WERI-Rb-1 (cell line): ENCODE measurements at regions not wholly inside any gene's neighbourhood (a gene's known extent, or its start where the extent isn't known, plus 50 kb on each side); places are given as distances from the start of the nearest gene placed in this dataset.
A peak's percentile ranks its signal among the peaks of the same experiment; 100 is the strongest.

Source experiments
- DNase-seq: peaks from one replicate; pipeline ENCODE4 v3.0.0-alpha.2; 2020
- H3K27ac ChIP-seq: fragments of 250-450 bp; sonication (Bioruptor Pico); 2 replicates; pipeline ENCODE4 v1.5.1; 2020; ENCODE audit warnings: mild to moderate bottlenecking, moderate library complexity
- H3K27me3 ChIP-seq: fragments of 250-450 bp; sonication (Bioruptor Pico); 2 replicates; pipeline ENCODE4 v1.5.1; 2021; ENCODE audit warnings: mild to moderate bottlenecking, low read depth, moderate library complexity; ENCODE audit not compliant: insufficient read depth, severe bottlenecking
- H3K36me3 ChIP-seq: fragments of 250-450 bp; sonication (Bioruptor Pico); 2 replicates; pipeline ENCODE4 v1.5.1; 2020; ENCODE audit warnings: mild to moderate bottlenecking, moderate library complexity
- H3K4me3 ChIP-seq: 2 replicates; pipeline ENCODE4 v1.5.1; 2011; ENCODE audit warnings: low read depth, mild to moderate bottlenecking, control low read depth, low read length
- H3K9me3 ChIP-seq: fragments of 250-450 bp; sonication (Bioruptor Pico); 2 replicates; pipeline ENCODE4 v1.5.1; 2021; ENCODE audit warnings: mild to moderate bottlenecking, moderate library complexity; ENCODE audit not compliant: severe bottlenecking
- TF ChIP-seq, protein P1 (sequence below): IDR thresholded peaks from 2 replicates; pipeline ENCODE4 v1.5.1; 2011; ENCODE audit warnings: low read depth, mild to moderate bottlenecking, control low read depth, inconsistent platforms, low read length

DNA sequence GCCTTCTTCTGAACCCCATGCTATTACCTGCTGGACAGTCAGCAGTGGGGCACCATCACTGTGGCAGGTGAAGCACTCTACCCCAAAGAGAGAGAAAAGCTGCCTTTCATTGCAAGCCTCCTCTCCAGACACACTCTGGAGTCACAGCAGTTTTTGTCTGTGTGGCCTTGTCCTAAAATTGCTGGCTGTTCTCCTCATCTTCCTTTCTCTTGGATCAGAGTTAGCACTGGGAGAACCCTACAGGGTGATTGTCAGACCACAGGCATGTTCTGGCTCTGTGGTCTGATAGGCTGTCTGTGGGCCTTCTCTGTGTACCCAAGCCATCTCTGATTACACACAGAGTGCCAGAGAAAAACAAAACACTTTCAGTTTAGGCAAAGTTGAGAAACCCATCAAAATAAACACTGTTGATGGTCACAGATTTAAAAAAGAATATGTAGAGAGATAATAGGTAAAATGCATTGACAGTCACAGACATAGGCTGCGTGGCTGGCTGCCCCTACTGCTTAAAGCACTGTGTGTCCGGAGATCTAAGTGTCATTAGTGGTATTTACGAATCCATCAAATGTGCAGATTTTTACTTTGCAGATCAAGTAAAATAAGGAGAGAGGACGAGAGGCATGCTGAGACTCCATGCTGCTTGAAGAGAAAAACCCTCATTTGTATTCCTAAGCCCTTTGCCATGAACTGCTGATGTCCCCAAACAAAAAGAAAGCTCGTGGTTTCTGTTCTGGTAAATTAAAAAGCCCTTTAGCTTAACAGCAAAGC is 689.9 kb downstream of the TUSC7 start:
- peak overlapping the region; percentile 14; the same call in 1 of the 2 replicates for H3K27ac ChIP-seq
- H3K27me3 ChIP-seq = peaks cover 5% of the 10 kb centered on the region
- H3K36me3 ChIP-seq = no peaks in the 10 kb centered on the region
- H3K4me3 ChIP-seq = peak overlapping the region; percentile 22
- no peak for DNase-seq
- TF ChIP-seq, protein P1, sequence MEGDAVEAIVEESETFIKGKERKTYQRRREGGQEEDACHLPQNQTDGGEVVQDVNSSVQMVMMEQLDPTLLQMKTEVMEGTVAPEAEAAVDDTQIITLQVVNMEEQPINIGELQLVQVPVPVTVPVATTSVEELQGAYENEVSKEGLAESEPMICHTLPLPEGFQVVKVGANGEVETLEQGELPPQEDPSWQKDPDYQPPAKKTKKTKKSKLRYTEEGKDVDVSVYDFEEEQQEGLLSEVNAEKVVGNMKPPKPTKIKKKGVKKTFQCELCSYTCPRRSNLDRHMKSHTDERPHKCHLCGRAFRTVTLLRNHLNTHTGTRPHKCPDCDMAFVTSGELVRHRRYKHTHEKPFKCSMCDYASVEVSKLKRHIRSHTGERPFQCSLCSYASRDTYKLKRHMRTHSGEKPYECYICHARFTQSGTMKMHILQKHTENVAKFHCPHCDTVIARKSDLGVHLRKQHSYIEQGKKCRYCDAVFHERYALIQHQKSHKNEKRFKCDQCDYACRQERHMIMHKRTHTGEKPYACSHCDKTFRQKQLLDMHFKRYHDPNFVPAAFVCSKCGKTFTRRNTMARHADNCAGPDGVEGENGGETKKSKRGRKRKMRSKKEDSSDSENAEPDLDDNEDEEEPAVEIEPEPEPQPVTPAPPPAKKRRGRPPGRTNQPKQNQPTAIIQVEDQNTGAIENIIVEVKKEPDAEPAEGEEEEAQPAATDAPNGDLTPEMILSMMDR = no peak
- H3K9me3 ChIP-seq = no peaks in the 10 kb centered on the region

DNA sequence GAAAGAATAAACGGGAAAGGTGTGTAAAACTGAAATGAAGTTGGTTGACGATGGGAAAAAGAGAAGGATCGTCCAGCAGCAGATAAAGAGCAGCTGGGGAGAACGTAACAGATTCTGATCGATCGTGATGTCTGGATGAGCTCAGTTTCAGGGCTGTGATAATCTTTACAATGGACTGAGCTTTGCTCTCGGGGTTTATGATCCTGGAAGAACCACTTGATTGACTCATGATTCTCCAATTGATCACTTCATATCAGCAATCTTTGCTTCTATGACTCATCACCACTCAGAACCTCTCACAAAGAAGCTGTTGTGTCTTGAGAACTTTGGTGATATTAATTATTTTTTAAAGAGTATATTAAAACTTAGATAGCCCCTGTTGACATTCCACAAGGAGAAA is 690.7 kb downstream of the TUSC7 start:
- Histone ChIP-seq H3K27ac (no peak overlapping the region), H3K27me3 (peaks cover 5% of the 10 kb centered on the region), H3K4me3 (peak overlapping the region; percentile 22), H3K9me3 (no peaks in the 10 kb centered on the region), H3K36me3 (no peaks in the 10 kb centered on the region)
- DNase-seq = no peak
- TF ChIP-seq, protein P1 = no peak

DNA sequence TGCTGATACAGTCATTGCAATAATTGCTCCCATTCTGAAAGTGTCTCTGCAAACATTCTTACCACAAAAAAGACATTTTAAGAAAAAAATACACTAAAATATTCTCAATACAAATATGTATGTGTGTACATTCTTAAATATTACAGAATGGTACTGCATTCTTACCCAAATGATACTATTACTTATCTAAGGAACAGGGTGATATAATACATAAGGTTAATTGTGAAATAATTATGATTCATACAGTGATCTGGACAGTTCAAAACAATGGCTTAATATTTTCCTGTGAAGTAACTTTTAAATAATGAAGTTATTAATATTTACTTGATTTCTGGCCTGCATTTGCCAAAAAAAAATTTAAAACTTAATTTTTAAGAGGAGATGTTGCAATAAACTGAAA is 694.6 kb downstream of the TUSC7 start:
- no peak overlapping the region for H3K4me3 ChIP-seq
- no peaks in the 10 kb centered on the region for H3K36me3 ChIP-seq
- TF ChIP-seq, protein P1 = no peak
- DNase-seq = no peak
- no peaks in the 10 kb centered on the region for H3K27me3 ChIP-seq
- no peaks in the 10 kb centered on the region for H3K9me3 ChIP-seq
- no peak overlapping the region for H3K27ac ChIP-seq

DNA sequence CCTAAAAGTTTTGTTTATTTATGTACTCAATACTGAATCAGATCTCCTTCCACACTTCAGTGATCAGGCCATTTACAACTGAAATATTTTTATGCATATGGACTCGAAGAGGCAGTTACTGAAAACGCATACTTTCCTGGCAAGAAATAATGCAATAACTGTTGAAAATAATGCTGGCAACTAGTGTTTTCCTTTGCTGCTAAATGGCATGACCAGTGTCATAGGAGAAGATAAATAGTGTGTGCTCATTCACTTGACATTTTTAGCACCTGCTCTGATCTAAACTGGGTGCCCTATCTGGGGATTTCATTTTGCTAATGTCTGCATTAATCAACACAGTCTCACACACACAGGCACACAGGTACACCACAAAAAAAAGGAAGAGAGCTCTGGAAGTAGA is 695.2 kb downstream of the TUSC7 start:
- Histone ChIP-seq H3K4me3 (no peak overlapping the region), H3K9me3 (no peaks in the 10 kb centered on the region), H3K27ac (no peak overlapping the region), H3K27me3 (no peaks in the 10 kb centered on the region), H3K36me3 (no peaks in the 10 kb centered on the region)
- no peak for DNase-seq
- TF ChIP-seq, protein P1 = no peak

DNA sequence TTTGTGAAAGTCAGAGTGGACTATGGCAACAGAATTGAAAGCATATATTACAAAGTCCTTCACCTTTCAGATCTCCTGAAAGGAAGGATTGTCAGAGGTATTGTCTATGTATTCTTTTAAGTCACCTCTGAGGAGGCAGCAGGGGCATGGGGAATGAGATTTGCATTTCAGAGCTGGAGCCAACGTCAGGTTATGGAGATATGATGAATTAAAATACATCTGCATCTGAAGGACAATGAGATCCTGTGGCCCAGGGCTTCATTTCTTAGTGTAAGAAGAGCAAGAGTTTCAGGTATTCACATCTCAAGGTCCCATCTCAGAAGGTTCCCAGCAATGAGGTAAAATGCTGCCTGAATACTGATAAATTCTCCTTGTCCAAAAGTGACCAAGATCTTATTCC is 695.8 kb downstream of the TUSC7 start:
- Histone ChIP-seq H3K27me3 (no peaks in the 10 kb centered on the region), H3K27ac (no peak overlapping the region), H3K9me3 (no peaks in the 10 kb centered on the region), H3K4me3 (no peak overlapping the region), H3K36me3 (no peaks in the 10 kb centered on the region)
- no peak for DNase-seq
- TF ChIP-seq, protein P1 = no peak

DNA sequence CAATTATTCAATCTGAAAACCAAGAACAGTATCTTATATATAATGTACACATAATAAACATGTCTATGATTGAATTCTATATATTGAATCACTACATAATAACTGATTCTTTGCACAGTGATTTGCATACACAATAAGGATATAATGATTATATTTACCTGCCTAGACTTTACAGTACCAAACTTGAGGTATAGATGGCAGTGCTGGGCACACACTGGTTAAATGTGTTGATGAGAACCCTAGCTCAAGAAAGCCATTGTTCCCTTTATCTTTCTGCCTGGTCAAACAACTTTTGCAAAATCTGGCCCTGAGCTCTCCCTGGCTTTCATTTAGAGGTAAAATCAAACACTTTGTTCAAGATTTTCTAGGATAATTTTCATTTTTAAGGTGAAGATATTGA is 697.7 kb downstream of the TUSC7 start:
- peak; percentile 20 for DNase-seq
- H3K9me3 ChIP-seq = no peaks in the 10 kb centered on the region
- no peak overlapping the region for H3K4me3 ChIP-seq
- no peak overlapping the region for H3K27ac ChIP-seq
- H3K36me3 ChIP-seq = no peaks in the 10 kb centered on the region
- no peaks in the 10 kb centered on the region for H3K27me3 ChIP-seq
- TF ChIP-seq, protein P1 = peak; percentile 30; the same call in 1 of the 2 replicates
